Neural cell (in vitro differentiated cells): ENCODE measurements at regions not wholly inside any gene's neighbourhood (a gene's known extent, or its start where the extent isn't known, plus 50 kb on each side); places are given as distances from the start of the nearest gene placed in this dataset.

Experiments used
- H2AFZ ChIP-seq: fragments of 200-600, 300-800 bp; sonication (generic), shearing (Covaris generic); 2 replicates; pipeline ENCODE4 v1.6.0; 2014; ENCODE audit warnings: low read depth, mild to moderate bottlenecking, antibody characterized with exemption, low read length, moderate library complexity
- H3F3A ChIP-seq: fragments of 200-600 bp; shearing (Covaris generic); 2 replicates; pipeline ENCODE4 v1.6.1; 2016; ENCODE audit warnings: mild to moderate bottlenecking, moderate library complexity, mixed read lengths, antibody characterized with exemption, low read length; ENCODE audit not compliant: insufficient read depth, poor library complexity, severe bottlenecking
- H3K27ac ChIP-seq: fragments of 200-600, 300-800 bp; sonication (generic), shearing (Covaris generic); 2 replicates; pipeline ENCODE4 v1.5.1; 2014; ENCODE audit warnings: mild to moderate bottlenecking, low read length, moderate library complexity
- H3K27me3 ChIP-seq: fragments of 300-800, 200-600 bp; sonication (generic), shearing (Covaris generic); 2 replicates; pipeline ENCODE4 v1.6.0; 2014; ENCODE audit warnings: mild to moderate bottlenecking, low read depth, low read length, moderate library complexity; ENCODE audit not compliant: insufficient read depth
- H3K36me3 ChIP-seq: fragments of 300-800, 200-600 bp; sonication (generic), shearing (Covaris generic); 2 replicates; pipeline ENCODE4 v1.5.1; 2014; ENCODE audit warnings: mild to moderate bottlenecking, antibody characterized with exemption, low read length, moderate library complexity; ENCODE audit not compliant: insufficient read depth
- H3K4me2 ChIP-seq: fragments of 300-800, 200-600 bp; sonication (generic), shearing (Covaris generic); 2 replicates; pipeline ENCODE4 v1.6.0; 2014; ENCODE audit warnings: mild to moderate bottlenecking, low read length
- H3K4me3 ChIP-seq: fragments of 300-800, 200-600 bp; sonication (generic), shearing (Covaris generic); 2 replicates; pipeline ENCODE4 v1.5.1; 2014; ENCODE audit warnings: mild to moderate bottlenecking, low read length, moderate library complexity
- H3K79me2 ChIP-seq: fragments of 200-600 bp; shearing (Covaris generic); replicated peaks from 2 replicates; pipeline ENCODE4 v1.6.0; 2014; ENCODE audit warnings: mild to moderate bottlenecking, low read length, moderate library complexity; ENCODE audit not compliant: insufficient read depth
- H3K9ac ChIP-seq: fragments of 300-800, 200-600 bp; sonication (generic), shearing (Covaris generic); 2 replicates; pipeline ENCODE4 v1.6.1; 2016; ENCODE audit warnings: mild to moderate bottlenecking, low read length, mixed read lengths
- H3K9me2 ChIP-seq: fragments of 200-600 bp; shearing (Covaris generic); 2 replicates; pipeline ENCODE4 v1.6.1; 2016; ENCODE audit warnings: mild to moderate bottlenecking, low read length, mixed read lengths; ENCODE audit not compliant: insufficient read depth
- H3K9me3 ChIP-seq: fragments of 200-600, 300-800 bp; sonication (generic), shearing (Covaris generic); 2 replicates; pipeline ENCODE4 v1.6.1; 2016; ENCODE audit warnings: mild to moderate bottlenecking, mixed run types, low read length, moderate library complexity, mixed read lengths
- H4K20me1 ChIP-seq: fragments of 200-600 bp; shearing (Covaris generic); 2 replicates; pipeline ENCODE4 v1.6.1; 2016; ENCODE audit warnings: mild to moderate bottlenecking, mixed run types; ENCODE audit not compliant: insufficient read depth
- EP300 ChIP-seq: fragments of 450-650 bp; conservative IDR thresholded peaks from 2 replicates; pipeline ENCODE4 v1.6.1; 2014; ENCODE audit warnings: antibody characterized with exemption, mild to moderate bottlenecking, moderate library complexity; ENCODE audit not compliant: poor library complexity, severe bottlenecking
- EZH2 ChIP-seq: fragments of 200-600, 300-800 bp; shearing (Covaris generic), sonication (generic); IDR thresholded peaks from 2 replicates; pipeline ENCODE4 v1.6.1; 2014; ENCODE audit warnings: antibody characterized with exemption, low read length, borderline replicate concordance, mild to moderate bottlenecking; ENCODE audit not compliant: insufficient read depth, poor library complexity, severe bottlenecking
- POLR2AphosphoS5 ChIP-seq: IDR thresholded peaks from 2 replicates; pipeline ENCODE4 v1.6.1; 2012
- RAD21 ChIP-seq: fragments of 450-650 bp; conservative IDR thresholded peaks from 2 replicates; pipeline ENCODE4 v1.6.1; 2014; ENCODE audit warnings: antibody characterized with exemption, mild to moderate bottlenecking, moderate library complexity
- SMC3 ChIP-seq: fragments of 450-650 bp; conservative IDR thresholded peaks from 2 replicates; pipeline ENCODE4 v1.6.1; 2014; ENCODE audit warnings: antibody characterized with exemption, mild to moderate bottlenecking, moderate library complexity; ENCODE audit not compliant: poor library complexity
- TAF1 ChIP-seq: IDR thresholded peaks from 2 replicates; pipeline ENCODE4 v1.6.1; 2012; ENCODE audit warnings: low read depth
- TF ChIP-seq, protein P1 (sequence below): fragments of 450-650 bp; IDR thresholded peaks from 2 replicates; pipeline ENCODE4 v1.5.1; 2014; ENCODE audit warnings: antibody characterized with exemption, mild to moderate bottlenecking, moderate library complexity; ENCODE audit not compliant: poor library complexity, severe bottlenecking
- TF ChIP-seq, protein P2 (sequence below): IDR thresholded peaks from 2 replicates; pipeline ENCODE4 v1.6.1; 2012; ENCODE audit warnings: borderline replicate concordance

DNA sequence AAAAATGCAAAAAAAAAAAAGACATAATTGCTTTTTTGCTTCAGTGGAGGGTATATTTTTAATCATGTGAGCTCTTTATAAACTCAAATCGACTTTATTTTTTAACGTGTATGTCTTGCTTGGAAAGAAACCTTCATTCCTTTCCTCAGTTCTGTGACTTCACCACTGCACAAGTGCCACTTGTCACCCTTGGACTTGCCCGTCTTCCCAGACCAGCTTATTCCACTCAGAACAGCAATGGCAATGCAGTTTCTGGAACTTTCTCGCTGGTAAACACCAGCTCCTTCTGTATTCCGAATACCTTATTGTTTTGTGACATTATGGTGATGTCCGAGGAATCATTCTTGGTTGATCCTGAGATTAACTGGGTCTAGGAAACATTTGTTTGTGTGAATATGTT, 440.5 kb upstream of the ADAMTS16 start (continued):
- TF ChIP-seq EP300 (no peak), TAF1 (no peak)

- Histone ChIP-seq H4K20me1 (no peaks in the 10 kb centered on the region), H3K9me2 (no peaks in the 10 kb centered on the region), H3K27me3 (no peaks in the 10 kb centered on the region), H3K9ac (no peak overlapping the region), H3K9me3 (no peaks in the 10 kb centered on the region), H3K4me3 (no peak overlapping the region), H3K4me2 (no peak overlapping the region), H2AFZ (no peak overlapping the region), H3K27ac (no peak overlapping the region), H3K36me3 (no peaks in the 10 kb centered on the region), H3K79me2 (no peaks in the 10 kb centered on the region), H3F3A (no peaks in the 10 kb centered on the region)
- TF ChIP-seq TAF1 = no peak
- TF ChIP-seq POLR2AphosphoS5 = no peak
- TF ChIP-seq, protein P1, sequence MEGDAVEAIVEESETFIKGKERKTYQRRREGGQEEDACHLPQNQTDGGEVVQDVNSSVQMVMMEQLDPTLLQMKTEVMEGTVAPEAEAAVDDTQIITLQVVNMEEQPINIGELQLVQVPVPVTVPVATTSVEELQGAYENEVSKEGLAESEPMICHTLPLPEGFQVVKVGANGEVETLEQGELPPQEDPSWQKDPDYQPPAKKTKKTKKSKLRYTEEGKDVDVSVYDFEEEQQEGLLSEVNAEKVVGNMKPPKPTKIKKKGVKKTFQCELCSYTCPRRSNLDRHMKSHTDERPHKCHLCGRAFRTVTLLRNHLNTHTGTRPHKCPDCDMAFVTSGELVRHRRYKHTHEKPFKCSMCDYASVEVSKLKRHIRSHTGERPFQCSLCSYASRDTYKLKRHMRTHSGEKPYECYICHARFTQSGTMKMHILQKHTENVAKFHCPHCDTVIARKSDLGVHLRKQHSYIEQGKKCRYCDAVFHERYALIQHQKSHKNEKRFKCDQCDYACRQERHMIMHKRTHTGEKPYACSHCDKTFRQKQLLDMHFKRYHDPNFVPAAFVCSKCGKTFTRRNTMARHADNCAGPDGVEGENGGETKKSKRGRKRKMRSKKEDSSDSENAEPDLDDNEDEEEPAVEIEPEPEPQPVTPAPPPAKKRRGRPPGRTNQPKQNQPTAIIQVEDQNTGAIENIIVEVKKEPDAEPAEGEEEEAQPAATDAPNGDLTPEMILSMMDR = peak; percentile 92
- peak; percentile 97 for TF ChIP-seq RAD21
- peak; percentile 90 for TF ChIP-seq SMC3
- TF ChIP-seq, protein P2, sequence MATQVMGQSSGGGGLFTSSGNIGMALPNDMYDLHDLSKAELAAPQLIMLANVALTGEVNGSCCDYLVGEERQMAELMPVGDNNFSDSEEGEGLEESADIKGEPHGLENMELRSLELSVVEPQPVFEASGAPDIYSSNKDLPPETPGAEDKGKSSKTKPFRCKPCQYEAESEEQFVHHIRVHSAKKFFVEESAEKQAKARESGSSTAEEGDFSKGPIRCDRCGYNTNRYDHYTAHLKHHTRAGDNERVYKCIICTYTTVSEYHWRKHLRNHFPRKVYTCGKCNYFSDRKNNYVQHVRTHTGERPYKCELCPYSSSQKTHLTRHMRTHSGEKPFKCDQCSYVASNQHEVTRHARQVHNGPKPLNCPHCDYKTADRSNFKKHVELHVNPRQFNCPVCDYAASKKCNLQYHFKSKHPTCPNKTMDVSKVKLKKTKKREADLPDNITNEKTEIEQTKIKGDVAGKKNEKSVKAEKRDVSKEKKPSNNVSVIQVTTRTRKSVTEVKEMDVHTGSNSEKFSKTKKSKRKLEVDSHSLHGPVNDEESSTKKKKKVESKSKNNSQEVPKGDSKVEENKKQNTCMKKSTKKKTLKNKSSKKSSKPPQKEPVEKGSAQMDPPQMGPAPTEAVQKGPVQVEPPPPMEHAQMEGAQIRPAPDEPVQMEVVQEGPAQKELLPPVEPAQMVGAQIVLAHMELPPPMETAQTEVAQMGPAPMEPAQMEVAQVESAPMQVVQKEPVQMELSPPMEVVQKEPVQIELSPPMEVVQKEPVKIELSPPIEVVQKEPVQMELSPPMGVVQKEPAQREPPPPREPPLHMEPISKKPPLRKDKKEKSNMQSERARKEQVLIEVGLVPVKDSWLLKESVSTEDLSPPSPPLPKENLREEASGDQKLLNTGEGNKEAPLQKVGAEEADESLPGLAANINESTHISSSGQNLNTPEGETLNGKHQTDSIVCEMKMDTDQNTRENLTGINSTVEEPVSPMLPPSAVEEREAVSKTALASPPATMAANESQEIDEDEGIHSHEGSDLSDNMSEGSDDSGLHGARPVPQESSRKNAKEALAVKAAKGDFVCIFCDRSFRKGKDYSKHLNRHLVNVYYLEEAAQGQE = no peak
- no peak for TF ChIP-seq EZH2
Measured at GRCh38 chr5:4700069-4700468, 440.1 kb upstream of the ADAMTS16 start.

DNA sequence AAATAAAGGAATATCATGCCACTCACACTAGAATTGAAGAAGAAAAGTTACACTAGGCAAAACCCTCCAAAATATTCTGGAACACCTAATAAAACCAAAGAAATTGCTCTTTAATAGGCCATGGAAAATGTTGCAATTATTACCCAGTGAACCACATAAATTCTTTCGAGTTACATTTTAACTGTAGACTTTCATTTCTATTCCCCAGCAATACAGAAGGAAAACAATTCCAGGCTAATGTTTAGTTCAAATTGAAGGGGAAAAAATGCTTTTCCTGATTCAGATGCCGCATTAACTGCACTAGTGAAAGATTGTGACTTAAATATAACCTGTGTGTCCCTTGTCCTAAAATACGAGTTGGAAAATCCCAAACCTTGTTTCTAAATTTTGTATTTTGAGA, 439.3 kb upstream of the ADAMTS16 start:
- Histone ChIP-seq H3K9me3 (no peaks in the 10 kb centered on the region), H4K20me1 (no peaks in the 10 kb centered on the region), H3K27ac (no peak overlapping the region), H3K4me3 (no peak overlapping the region), H3K9ac (no peak overlapping the region), H3K36me3 (no peaks in the 10 kb centered on the region), H3K4me2 (no peak overlapping the region), H3F3A (no peaks in the 10 kb centered on the region), H2AFZ (no peak overlapping the region), H3K9me2 (no peaks in the 10 kb centered on the region), H3K79me2 (no peaks in the 10 kb centered on the region), H3K27me3 (no peaks in the 10 kb centered on the region)
- TF ChIP-seq RAD21 = no peak
- no peak for TF ChIP-seq POLR2AphosphoS5
- no peak for TF ChIP-seq TAF1
